Fibroblast of upper back skin (primary cell): ENCODE measurements at regions not wholly inside any gene's neighbourhood (a gene's known extent, or its start where the extent isn't known, plus 50 kb on each side); places are given as distances from the start of the nearest gene placed in this dataset.
A peak's percentile ranks its signal among the peaks of the same experiment; 100 is the strongest.

Experiments used
- DNase-seq: peaks from one replicate; pipeline ENCODE4 v3.0.0-alpha.2; 2013

- no peak for DNase-seq
Observed at GRCh38 chr2:221337957-221338685, 234.0 kb downstream of the EPHA4 start.

- no peak for DNase-seq
Observed at GRCh38 chr2:221342388-221342787, 229.7 kb downstream of the EPHA4 start.

GRCh38 chr2:221343524-221343923, 228.6 kb downstream of the EPHA4 start:
- DNase-seq = no peak

GRCh38 chr2:221345516-221345915, 226.6 kb downstream of the EPHA4 start:
- no peak for DNase-seq

- DNase-seq = no peak
Observed at GRCh38 chr2:221346411-221346810, 225.7 kb downstream of the EPHA4 start.

GRCh38 chr2:221347471-221347870, 224.6 kb downstream of the EPHA4 start:
- DNase-seq = peak; percentile 14

GRCh38 chr2:221350616-221351015, 221.5 kb downstream of the EPHA4 start:
- peak; percentile 55 for DNase-seq

GRCh38 chr2:221353201-221353600, 218.9 kb downstream of the EPHA4 start:
- no peak for DNase-seq

- DNase-seq = no peak
Observed at GRCh38 chr2:221360312-221360711, 211.8 kb downstream of the EPHA4 start.

- DNase-seq = no peak
Observed at GRCh38 chr2:221360742-221361141, 211.4 kb downstream of the EPHA4 start.

GRCh38 chr2:221361633-221362032, 210.5 kb downstream of the EPHA4 start:
- DNase-seq = no peak

GRCh38 chr2:221364672-221365071, 207.4 kb downstream of the EPHA4 start:
- DNase-seq = no peak
